Activated T-helper 9 cell treated with anti-CD3 and anti-CD28 coated beads, Interleukin-2, amount 50 U/mL, for 16 hours (primary cell): ENCODE measurements at regions not wholly inside any gene's neighbourhood (a gene's known extent, or its start where the extent isn't known, plus 50 kb on each side); places are given as distances from the start of the nearest gene placed in this dataset.

Experiments used
- DNase-seq: peaks from one replicate; pipeline ENCODE4 v3.0.0-alpha.2; 2020; ENCODE audit warnings: low read depth

DNA sequence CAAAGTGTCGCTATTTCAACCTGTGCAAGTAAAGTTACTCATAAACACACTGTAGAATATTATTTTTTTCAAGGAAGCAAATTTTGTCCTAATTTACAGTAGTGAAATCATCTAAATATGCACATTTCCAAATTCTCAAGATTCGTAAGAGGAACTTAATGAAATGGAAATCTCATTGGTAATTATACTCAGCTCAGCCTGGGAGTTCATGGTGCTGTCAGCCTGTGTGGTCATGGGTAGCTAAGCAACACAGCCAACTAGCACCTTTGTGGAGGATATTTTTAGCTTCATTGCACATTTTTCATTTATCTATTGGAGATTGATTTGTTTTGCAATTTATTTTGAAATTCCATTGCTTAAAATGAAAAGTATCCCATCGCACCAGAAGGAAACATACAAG lies 975.7 kb upstream of the ZEB2 start:
- DNase-seq = no peak

DNA sequence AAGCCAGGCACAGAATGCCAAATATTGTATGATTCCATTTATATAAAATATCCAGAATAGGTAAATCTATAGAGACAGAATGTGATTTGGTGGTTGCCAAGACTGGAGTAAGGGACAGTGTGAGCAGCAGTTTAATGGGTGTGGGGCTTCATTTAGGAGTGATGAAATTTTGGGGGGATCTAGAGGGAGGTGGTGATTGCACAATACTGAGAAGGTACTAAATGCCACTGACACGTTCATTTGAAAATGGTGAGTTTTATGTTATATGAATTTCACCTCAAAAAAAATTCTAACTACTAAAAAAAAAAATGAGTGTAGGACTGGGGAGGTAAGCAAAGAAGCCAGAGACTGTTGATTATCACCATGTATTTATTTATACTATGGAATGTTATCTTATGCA lies 974.5 kb upstream of the ZEB2 start:
- DNase-seq = no peak

DNA sequence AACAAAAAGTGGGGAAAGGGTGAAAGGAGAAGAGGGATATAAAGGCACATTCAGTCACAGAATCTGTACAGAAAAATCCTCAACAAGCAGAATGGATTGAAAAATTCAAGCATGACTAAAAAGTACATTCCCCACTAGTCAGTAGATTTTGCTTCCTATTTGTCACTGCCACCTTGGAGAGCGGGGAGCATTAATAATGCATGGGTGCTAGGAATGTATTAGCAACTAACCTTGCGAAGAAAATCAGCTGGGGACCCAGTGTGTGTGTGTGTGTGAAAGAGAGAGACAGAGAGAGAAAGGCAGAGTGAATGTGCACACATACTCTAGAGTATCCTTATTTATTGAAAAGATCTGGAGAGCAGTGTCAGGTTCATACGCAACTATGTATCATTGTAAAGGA lies 968.7 kb upstream of the ZEB2 start:
- no peak for DNase-seq

DNA sequence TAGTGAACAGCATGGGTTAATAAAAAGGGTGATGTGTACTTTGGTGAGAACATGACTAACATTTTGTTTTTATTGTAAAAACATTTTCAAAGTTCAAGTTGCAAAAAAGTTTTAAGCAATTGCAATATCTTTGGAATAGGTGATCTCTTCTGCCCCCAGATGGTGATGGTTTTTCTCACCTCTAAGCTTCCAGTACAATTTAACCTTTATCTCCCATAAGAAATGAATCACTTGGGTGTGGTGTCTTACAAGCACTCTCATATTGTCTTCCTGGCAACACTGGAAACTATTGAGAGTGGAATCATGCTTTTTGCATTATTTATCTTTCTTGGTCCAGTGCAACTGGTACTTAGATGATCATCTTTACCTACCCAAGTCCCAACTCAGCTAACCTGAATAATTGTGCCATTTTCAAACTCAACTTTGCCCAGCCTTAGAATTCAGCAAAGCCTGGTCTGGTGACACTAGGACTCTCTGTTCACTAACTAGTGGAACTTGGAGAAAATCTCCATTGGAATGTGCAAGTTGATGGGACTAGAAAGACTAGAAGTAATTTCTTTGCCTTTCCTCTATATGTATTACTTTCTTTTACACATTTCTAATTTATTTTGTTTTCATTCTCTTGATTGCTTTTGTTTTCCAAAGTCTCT lies 964.7 kb upstream of the ZEB2 start:
- no peak for DNase-seq

DNA sequence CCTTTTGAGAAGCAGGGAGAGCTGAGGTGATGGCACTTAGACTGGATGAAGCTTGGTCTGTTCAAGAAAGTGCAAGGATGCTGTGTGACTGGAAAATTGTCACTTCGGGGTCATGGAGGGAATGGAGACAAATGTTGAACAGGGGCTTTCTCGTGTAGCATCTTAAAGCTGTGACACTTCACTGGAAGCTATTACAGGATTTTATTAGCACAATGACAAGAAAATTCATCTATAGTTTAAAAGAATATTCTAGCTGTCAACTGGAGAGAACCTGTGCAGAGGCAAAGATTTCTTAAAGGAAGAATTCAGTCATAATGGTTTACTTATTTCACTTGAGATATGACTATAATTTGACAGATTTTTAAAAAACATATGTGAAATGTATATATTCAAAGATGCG lies 963.9 kb upstream of the ZEB2 start:
- DNase-seq = no peak

DNA sequence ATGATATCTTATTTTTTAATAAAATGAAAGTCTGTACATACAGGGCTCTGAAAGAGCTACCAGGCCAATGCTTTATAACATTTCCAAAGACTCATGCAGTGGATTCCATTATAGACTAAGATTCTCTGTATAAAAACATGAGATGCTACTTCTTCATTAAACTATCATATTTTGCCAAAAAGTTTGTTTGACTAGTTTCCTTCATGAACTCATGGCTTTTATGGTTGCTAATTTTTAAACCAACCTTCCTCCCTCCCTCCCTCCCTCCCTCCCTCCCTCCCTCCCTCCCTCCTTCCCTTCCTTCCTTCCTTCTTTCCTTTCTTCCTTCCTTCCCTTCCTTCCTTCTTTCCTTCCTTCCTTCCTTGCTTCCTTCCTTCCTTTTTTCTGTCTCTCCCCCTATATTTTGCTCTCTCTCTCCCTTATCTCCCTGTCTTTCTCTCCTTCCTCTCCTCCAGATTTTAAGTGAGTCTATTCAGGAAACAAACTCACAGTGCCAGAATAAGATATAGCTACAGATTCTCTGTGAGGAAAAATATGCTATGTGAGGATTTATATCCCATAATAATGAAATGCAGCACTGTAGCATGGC lies 961.5 kb upstream of the ZEB2 start:
- DNase-seq = no peak

DNA sequence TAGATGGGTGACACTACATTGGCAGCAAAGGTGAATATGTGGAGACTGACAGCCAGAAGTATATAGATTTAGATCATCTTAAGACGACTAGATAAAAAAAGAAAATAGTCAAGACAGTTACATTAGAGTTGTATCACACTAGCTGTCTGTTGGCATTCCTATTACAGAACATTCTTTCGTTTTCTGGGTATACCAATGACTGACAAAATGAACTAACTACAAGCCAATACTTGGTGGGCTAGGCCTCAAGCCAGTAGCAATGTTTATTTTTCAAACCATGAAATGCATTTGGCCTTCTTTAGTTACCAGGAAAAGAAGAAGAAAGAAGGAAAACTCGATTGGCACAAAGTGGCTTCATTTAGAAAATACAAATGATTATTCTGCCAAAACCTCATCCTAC lies 944.9 kb upstream of the ZEB2 start:
- DNase-seq = no peak

DNA sequence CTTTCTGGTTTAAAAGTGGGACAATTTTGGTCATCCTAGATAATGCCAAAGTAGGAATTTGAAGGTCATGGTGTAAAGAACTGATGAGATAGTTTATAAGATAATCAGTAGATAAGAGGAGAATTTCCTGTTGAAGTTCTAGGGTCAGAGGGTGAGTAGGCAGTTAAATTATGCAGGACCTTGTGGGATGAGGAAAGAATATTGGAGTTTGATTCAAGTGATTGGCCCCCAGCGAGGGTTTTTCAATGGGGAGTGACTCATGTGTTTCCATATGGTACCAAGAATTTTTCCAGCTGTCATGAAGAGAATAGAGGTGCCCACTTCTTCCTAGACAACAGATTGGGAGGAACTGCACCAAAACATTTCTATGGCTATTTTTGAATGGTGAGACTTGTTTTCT lies 940.2 kb upstream of the ZEB2 start:
- DNase-seq = no peak

DNA sequence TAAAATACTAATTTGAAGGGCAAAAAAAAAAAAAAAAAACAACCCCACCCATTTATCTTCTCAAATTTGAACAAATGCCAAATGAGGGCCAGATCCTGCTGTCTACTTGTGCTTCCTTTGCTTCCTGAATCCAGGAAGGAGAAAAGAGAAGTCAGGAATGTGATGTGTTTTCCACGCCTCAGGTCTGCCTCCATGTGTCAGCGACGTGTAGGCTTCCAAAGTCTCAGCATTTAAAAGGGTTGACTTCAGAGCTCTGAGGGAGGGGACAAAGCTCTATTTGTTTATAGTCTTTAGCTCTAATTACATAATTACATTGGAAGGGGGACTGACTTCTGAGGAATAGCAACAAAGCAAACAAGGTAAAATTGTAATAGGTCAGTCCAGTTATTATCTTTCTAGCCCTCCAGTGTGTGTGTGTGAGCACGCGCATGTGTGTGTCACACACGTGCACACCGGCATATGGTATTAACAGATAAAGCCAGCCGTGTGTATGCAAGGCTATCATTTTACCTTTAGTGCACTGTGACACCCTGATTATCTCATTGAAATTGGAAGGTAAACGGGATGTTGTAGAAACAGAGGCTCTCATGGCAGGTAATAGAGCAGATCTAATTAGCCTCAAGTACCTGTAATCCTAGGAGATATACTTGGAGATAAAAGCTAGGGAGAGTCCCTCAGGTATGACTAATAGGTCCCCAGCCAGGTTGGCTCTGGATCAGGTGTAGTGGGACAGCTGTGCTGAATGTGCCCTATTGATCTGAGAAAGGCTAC lies 911.4 kb upstream of the ZEB2 start:
- DNase-seq = no peak

DNA sequence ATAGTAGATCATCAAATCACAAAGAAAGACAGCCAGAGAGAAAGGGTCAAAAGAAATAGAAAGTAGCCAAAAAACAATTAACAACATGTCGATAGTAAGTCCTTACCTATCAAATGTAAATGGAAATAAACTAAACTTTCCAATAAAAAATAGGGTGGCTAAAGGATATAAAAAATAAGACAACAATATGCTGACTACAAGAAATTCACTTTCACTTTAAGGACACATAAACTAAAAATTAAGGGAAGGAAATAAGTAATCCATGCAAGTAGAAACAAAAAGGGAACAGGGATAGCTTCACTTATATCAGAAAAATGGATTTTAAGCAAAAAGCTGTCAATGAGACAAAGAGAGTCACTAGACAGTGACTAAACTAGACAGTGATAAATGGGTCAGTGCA lies 903.9 kb upstream of the ZEB2 start:
- DNase-seq = no peak

DNA sequence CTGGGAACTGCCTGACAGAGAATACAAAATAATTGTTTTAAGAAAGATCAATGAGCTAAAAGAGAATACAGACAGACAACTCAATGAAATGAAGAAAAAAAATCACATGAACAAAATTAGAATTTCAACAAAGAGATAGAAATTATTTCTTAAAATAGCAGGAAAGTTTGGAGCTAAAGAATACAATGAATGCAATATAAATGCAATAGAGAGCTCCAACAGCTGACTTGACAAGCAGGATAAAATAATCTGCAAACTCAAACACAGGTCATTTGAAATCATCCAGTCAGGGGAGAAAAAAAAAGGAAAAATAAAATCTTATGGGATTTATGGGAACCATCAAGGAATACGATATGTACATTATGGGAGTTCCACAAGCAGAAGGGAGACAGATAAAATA lies 902.7 kb upstream of the ZEB2 start:
- DNase-seq = no peak

DNA sequence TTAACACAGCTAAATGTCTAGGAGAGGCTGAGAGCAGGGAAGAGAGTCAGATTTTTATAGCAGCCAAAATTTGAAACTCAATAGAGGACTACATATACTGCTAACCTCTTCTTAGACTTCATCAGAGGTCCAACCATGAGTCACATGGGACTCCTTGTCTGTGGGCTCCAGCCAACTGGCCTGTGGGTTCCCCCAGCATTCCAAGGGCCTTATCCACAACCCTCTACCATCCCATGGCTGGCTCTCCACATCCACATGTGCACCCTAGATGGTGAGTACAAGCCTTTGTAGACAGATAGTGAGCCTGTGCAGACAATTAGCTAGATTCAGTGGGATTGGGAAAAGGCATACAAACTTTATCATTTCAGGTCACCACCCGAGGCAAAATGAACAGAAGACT lies 901.9 kb upstream of the ZEB2 start:
- no peak for DNase-seq

DNA sequence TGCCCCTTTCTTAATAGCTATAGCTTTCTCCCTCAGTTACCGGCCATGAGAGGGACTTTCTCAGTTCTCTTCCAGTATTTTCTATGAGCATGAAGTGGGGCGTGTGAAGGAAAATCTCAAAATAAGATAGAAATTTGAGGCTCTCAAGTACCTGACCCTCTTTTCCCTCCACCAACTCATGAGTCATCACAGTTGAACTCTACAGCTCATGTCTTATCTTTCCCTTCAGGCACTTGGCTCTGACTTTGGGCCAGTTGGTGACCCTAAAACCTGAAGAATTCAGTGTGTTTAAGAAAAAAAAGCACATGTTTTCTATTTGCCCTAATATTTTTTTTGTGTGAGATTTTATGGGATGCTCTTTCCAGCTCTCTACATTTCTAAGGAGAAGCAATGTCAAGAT lies 896.7 kb upstream of the ZEB2 start:
- no peak for DNase-seq

DNA sequence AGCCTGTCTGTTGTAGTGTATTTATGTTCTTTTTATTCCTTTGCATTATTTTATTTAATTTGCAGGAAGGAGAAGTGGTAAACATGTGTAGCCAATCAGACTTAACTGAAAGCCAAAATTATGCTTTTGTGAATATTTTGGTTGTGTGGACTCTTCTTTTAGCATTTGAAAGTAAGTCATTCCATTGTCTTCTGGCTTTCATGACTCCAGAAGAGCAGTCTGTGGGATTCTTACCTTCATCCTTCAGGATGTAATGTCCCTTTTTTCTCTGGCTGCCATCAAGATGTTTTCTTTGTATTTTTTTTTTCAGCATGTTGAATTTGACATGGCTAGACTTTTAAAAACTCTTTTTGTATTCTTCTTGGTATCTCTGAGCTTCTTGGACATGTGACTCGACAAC lies 895.2 kb upstream of the ZEB2 start:
- DNase-seq = no peak

DNA sequence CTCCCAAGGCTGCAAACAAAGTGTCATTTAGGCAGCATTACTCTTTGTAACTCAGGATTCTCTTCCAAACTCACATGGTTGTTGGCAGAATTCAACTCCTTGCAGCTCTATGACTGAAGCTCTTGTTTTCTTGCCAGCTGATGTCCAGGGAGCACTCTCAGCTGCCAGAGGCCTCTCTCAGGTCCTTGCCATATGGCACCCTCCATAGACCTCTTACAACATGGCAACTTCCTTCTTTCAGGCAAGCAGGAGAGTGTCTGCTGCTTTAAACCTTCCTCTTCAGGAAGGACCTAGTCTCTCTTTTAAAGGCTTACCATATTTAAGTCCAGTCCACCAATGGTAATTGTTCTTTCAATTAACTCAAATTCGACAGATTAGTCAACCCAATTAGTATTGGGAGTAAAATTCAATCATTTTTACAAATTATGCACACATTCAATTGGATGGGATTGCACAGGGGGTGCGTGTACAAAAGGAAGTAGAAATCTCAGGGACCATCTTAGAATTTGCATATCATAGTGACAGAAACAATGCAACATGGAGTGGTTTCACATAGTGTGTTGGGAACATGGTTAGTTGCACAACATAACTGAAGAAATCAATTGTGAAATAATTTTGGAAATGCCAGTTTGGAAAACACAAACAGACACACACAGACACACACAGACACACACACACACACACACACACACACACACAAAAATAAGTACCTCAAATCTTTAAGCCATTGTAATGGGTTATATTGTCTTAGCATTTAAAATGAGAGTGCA lies 893.5 kb upstream of the ZEB2 start:
- no peak for DNase-seq

DNA sequence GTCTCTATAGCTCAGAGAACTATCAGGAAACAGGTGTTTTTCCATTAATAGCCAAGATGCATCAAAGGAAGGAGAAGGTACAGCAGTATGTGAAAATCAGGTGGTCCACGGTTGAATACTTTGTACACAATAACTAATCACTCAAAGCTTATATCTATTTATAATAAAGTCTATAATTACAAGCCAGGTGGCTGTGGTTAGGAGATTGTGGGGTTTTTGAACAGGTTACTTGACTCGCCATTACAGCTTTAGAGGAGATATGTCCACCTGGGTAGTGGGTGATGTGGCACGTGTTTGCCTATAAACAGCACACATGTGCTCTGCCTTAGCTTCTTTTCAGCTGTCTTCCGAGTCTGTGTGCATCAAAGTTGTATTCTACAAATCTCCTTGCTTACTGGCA lies 892.2 kb upstream of the ZEB2 start:
- DNase-seq = no peak

DNA sequence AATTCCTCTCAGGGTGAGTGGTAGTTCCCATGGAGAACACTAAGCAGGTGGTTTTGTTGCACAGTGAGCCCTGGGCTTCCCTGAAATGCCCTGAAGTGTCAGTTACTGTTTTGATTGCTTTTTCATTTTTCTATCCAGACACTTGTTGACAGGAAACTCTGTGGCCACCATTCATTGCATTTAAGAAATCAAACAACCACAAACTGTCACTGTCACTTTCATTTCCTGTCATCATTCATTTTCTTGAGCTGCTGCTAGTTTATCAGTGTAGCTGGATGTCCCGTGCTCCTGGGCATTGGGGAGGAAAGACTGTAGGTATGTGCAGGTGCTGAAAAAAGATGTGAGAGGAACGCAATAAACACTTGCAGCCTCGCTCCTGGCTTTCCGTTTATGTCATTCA lies 891.6 kb upstream of the ZEB2 start:
- no peak for DNase-seq

DNA sequence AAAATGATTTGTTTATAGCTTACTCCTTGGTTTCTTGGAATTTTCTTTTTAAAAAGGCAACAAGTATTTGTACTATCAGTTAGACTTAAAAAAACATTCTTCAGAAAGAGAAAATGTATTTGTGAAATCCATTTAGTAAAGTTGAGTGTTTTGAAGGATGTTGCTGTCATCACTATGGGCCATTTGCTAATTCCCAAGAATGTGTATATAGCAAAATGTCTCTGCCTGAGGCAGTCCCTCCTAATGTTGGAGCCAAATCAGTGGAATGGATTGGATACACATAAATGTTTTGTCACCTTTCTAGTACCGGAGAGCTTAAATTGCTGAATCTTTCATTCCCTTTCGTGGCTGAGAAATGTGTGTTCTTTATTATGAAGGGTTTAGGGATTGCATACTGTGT lies 890.2 kb upstream of the ZEB2 start:
- no peak for DNase-seq

DNA sequence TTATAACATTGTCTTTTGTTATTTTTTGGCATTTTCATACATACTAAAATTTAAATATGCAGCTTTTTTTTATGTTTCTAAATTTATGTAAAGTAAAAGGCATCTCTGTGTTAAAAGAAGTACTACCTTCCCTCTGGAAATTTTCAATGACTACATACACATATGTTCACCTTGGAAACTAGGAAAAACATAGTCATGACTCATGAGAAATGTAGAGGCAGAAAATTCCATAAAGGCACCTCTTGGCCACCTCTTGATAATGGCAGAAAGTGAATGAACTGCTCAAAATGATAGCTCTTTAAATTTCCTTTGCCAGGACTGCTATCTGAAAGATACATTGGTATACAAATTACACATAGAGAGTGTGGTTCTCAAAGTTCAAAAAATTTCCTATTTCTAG lies 889.1 kb upstream of the ZEB2 start:
- no peak for DNase-seq

DNA sequence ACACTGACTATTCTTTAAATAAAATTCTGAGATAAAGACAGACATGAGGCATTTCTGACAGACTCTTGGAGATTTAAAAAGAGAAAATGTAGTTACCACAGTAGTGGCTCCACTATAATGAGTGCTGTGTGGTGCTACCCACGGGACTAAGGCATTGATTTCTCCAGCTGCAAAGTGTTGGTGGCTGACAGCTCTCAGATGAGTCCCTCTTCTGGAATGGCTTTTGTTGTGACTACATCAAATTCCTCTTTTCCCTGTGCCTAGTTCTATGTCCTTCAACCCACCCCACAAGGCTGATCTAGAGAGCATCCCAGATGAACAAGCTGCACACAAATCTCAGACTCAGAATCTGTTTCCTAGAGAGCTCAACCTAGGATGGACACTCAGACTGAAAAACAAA lies 884.8 kb upstream of the ZEB2 start:
- DNase-seq = no peak

DNA sequence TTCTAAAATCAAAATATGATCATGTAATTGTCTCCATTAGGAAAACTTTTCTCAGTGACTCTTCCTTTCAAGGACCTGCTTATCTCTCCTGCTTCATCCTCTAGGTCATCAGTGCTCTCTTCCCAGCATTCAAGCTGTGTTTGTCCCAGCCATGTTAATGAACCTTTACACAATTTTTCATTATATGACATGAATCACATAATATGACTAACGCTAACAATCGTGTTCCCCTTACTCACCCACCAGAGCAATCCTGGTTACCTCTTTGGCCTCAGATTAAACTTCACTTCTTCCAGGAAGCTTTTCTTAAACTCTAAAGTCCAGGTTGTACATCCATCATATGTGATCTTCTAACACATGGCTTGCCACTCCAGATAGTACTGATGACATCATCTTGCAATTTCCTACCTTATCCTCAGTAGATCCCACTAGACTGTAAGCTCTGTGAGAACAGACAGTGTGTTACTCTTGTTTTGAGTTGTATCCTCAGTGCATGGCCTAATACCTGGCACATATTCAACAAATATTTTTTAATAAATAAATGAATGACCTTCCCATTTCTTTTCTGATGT lies 882.9 kb upstream of the ZEB2 start:
- DNase-seq = no peak

DNA sequence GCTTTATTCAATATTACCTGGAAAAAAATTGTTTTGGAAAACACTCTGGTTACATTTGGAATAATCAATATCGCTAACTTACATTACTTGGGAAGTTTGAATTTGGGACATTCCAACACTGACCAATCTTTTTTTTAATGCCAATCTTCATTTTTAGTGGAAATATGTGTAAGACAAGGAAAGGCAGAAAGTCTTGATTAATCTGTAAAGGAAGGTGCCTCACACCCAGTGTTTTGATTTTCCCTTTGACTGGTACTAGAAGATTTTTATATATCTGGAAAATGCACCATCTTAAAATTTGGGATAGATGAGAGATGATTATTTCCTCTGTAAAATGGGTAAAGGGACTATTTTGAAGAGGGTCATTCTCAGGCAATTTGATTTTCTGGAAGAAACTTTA lies 879.2 kb upstream of the ZEB2 start:
- no peak for DNase-seq

DNA sequence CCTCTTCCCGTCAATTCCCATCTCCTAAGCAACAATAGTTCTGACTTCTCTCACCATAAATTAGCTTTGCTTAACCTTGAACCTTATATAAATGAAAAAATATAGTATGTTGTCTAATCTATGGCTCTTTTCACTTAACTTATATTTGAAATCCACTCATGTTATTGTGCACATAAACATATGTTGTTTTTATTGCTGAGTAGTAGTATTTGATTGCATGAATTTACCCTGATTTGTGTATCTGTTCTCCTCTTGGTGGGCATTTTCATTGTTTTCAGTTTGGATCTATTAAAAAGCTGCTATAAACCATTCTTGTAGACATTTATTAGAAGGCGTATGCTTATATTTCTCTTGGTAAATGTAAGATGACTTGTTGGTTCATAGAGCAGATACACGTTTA lies 874.3 kb upstream of the ZEB2 start:
- DNase-seq = no peak
